ENCODE measurements at regions not wholly inside any gene's neighbourhood (a gene's known extent, or its start where the extent isn't known, plus 50 kb on each side); places are given as distances from the start of the nearest gene placed in this dataset.
"Not testable (repeated sequence)": the region's sequence is repeated elsewhere in the genome, so short reads cannot be mapped to it uniquely, and the experiment has no call there.

DNA sequence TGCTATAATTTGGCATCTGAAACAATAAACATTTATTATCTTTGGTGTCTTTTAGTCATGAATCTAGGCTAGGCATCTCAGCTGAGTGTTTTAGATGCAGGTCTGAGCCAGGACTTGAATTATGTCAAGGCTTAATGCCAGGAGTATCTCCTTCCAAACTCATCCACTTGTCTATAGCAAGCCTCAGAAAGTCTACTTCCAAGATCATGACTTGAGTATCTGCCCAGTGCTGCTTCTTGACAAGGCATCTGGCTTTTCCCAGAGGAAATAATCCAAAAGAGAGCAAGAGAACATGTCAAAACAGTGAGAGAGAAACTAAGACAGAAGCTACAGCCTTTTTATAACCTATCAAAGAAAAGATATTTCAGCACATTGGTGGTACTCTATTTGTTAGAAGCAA, 1052.1 kb upstream of the PCDH10 start:
- no peak for DNase-seq

DNA sequence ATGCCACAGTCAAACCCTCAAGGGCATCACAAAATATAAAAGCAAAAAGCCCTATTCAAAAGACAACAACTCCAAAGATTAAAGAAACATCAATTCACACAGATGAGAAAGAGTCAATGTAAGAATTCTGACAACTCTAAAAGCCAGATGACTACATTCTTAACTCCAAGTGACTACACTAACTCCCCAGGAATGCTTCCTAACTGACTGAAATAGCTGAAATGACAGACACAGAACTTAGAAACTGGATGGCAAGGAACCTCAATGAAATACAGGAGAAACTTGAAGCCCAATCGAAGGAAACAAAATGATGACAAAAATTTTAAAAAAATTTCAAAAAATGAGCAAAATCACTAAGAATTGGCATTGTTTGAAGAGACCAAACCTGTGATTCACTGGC, 1047.6 kb upstream of the PCDH10 start:
- DNase-seq = no peak

DNA sequence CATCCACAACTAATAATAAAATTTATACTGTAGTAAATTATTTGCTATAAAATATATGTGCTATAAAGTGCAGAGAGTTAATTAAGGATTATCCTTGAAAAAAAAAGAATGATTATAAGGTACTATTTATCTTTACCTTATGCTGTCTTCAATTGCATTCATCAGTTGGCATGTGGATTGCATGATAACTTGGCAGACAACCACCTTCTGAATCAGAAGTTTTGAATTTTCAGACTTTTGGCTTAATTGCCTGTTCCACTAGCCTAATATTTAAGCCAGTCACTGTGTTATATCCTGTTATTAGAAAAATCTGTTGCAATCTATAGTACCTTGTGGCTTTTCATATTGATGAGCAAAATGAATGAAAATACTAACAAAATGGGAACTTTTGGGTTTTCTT, 1040.3 kb upstream of the PCDH10 start:
- DNase-seq = no peak

DNA sequence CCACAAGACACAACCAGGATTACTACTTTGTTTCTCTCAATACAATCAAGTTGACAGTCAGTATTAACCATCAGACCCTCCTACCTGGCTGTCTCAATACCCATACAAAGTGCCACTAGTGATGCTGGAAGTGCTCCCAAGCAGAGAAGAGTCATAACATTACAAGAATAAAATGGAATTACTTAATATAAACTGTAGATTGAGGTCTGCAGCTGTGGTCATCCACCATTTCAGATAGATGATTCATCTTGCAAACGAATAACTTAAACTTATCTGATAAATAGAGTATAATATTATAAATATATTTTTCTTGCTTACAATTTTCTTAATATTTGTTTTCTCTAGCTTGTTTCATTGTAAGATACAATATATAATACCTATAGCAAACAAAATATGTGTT, 1034.2 kb upstream of the PCDH10 start:
- DNase-seq = no peak

DNA sequence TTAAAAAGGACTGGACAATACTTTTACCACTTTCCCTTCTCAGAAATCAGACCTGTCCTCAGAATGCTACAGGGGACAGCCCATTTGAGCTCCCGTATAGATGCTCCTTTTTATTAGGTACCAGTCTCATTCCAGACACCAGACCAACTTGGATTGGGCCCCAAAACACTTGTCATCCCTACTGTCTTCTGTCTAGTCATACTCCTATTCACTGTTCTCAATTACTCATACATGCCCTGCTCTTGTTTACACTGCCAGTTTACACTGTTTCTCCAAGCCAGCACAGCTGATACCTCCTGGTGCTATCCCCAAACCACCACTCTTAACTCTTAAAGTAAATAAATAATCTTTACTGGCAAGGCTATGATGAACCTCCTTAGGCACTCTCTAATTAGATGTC, 1026.4 kb upstream of the PCDH10 start:
- not testable (repeated sequence) for DNase-seq

- DNase-seq = no peak
Measured at GRCh38 chr4:132123870-132124623, 1025.0 kb upstream of the PCDH10 start.

GRCh38 chr4:132124624-132124974, 1024.5 kb upstream of the PCDH10 start:
- DNase-seq = no peak

DNA sequence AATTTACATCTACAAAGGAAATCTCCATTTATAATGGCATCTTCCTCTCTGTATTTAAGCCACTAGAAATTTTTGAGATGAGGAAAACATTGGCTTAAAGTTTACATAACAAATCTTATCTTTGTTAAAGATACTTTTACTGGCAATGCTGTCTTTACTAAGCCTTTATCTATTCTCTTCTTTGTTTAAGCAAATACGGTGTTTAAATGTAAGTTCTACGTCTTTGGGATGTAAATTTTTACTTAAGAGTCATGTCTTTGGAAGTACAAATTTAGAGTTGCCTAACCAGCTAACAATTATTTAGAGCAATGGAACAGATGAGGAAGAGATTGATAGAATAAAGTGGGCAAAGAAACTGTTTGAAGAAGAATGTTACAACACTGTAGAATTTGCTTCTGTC, 1024.0 kb upstream of the PCDH10 start:
- DNase-seq = no peak

GRCh38 chr4:132132433-132132832, 1016.7 kb upstream of the PCDH10 start:
- no peak for DNase-seq

- DNase-seq = no peak
Measured at GRCh38 chr4:132169660-132170059, 979.4 kb upstream of the PCDH10 start.

GRCh38 chr4:132180020-132180427, 969.1 kb upstream of the PCDH10 start:
- DNase-seq = no peak

DNA sequence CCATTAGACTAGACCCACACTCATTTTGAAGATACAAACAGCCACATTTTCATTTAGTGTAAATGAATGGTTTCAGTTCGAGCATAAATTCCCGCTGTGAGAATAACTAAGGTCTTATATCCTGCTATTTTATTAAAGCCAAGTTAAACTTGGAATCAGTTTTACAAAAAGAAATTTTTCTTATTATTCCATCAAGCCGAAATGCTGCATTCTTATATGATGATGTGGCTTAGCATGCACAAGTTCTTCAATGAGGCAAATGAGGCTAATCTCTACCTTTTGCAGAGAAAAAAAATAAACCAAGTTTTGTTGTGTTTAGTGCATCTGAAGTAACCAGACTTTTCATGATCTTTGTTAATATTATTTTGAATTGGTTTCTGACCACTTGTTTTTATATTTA, 953.9 kb upstream of the PCDH10 start:
- DNase-seq = no peak

DNA sequence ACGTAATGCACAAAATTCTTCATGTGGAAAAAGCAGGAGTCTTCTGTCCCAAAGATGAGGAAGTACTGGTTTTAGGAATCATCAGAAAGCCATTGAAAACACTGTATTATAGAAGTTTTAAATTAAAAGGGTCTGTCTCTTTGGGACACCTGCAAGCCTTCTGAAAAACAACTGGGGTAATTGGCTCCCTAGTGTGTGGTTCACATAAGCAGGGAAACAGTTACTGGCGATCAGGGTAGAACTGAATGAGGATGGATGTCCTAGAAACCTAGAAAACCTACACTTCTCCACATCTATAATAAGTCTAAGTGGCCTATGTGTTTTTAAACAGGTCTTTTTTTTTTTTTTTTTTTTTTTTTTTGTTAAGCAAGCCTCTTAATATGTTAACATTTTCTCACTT, 945.5 kb upstream of the PCDH10 start:
- DNase-seq = no peak

DNA sequence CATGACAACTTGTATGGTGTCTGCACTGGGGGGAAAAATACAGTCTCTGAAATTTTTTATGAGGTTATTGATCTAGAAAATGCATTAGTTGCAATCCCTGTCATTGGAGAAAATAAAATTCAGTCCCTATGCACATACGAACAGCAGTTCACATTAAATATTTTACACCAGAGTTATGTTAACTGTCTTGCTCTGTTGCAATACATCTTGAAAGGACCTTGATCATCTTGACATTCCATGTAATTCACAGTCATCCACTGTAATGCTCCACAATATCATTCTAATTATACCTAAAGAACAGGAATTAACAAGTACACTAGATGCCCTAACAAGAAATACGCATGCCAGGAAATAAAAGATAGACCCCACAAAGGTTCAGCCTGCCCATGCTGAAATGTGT, 934.6 kb upstream of the PCDH10 start:
- no peak for DNase-seq

GRCh38 chr4:132218406-132218805, 930.7 kb upstream of the PCDH10 start:
- DNase-seq = no peak

- no peak for DNase-seq
Measured at GRCh38 chr4:132227151-132227856, 921.8 kb upstream of the PCDH10 start.

DNA sequence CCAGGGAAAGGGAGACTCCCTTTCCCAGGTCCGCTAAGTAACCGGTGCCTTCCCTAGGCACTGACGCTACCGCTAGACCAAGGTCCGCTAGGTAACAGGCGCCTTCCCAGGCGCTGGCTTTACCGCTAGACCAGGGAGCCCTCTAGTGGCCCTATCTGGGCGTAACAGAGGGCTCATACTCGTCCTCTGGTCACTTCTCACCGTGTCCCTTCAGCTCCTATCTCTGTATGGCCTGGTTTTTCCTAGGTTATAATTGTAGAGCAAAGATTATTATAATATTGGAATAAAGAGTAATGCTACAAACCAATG, 921.3 kb upstream of the PCDH10 start:
- not testable (repeated sequence) for DNase-seq

DNA sequence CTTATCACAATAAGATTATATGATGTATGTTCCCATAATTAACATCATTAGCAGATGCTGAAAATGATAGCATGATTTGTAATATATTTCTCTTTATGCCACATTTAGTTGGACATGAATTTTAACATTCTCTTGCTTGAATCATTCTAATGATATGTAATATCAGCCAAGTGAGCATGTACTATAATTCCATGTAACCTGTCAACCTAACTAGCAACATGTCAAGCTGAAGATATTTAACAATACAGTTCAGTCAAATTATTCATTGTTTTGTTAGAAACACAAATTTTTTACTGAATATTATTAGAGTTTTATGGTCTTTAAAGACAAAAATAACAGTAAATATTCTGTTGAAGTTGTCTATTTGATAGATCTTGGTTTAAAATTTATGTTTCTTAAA, 920.4 kb upstream of the PCDH10 start:
- DNase-seq = no peak

DNA sequence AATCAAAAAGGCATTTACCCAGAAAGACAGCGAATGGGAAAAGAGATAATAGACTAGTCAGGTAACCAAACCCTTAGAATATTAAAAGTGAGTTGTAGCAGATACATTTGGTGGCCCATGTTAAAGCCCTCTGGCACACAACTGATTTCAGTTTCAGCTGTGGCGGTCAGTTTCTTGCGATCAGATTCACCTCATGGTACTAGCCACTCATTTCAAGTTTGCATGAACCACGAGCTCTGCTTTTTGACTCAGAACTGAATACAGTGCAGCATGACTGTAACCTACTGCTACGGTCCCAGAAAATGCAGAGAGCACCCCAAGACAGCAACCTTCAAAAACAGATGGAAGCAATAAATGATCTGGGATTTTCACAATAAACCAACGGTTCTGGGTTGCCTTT, 919.1 kb upstream of the PCDH10 start:
- no peak for DNase-seq

GRCh38 chr4:132238697-132239096, 910.4 kb upstream of the PCDH10 start:
- no peak for DNase-seq

DNA sequence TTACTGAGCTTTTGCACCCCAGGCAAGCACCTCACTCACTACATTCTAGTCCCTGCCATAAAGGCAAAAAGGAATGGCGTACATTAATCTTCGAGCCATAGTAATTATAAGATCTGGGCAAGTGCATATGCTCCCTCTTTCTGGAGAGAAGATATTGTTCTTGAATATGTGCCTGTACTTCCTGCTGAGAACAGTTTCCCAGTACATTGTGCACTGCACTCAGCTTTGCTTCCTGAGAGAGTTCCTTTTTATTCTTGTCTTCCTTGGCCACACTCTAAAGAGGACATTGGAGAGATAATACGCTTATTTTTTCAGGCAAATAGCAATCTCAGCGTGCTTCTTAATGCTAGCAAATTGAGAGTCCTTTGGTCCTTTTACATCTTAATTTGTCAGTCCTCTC, 909.0 kb upstream of the PCDH10 start:
- DNase-seq = no peak

DNA sequence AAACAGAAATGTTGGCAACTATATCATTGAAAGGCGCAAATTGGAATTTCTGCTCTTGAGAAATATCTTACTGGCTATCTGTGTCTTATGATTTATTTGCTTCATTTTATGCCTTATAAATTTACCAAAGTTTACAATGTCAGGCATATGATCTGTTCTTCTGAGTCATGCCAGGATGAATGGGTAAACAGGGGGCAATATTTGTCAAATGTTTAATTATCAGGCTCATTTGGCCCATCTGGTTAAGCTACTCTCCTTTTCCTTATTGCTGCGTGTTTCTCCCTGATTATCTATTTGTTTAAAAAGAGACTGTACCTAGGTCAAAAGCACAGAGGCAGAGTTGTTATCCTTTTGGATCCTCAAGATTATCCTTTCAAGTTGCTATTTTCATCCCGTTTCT, 903.8 kb upstream of the PCDH10 start:
- DNase-seq = no peak

- no peak for DNase-seq
Measured at GRCh38 chr4:132264176-132264575, 884.9 kb upstream of the PCDH10 start.

DNA sequence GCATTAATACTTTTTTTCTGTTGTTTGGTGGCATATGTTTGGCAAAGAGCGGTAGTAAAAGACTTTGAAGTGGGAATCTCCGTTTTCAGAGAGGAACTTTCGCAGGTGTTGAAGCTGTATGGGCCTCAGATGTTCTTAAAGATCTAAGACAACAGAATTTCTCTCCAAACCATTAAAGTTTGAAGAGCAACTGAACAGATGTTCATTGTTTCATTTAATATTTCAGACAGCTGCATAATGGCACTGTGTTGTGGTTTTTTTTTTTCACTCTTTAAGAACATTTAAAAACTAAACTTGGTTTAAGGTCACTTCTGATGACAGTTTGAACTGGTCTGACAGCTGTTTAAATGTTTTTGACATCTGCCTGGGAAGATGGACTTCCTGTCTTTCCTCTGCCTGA, 882.7 kb upstream of the PCDH10 start:
- DNase-seq = no peak

- no peak for DNase-seq
Measured at GRCh38 chr4:132267321-132267720, 881.8 kb upstream of the PCDH10 start.

Measured in CD4-positive, alpha-beta T cell treated with Interleukin-17A for 4 hours (primary cell).